GM10266 (cell line): ENCODE measurements at regions not wholly inside any gene's neighbourhood (a gene's known extent, or its start where the extent isn't known, plus 50 kb on each side); places are given as distances from the start of the nearest gene placed in this dataset.

ENCODE experiments used
- DNase-seq: peaks from one replicate; pipeline ENCODE4 v3.0.0; 2012; ENCODE audit errors: extremely low spot score
- CTCF ChIP-seq: IDR thresholded peaks from 2 replicates; pipeline ENCODE4 v1.5.1; 2012; ENCODE audit warnings: mild to moderate bottlenecking, low read depth; ENCODE audit not compliant: control insufficient read depth, insufficient read depth; ENCODE audit errors: missing control alignments

GRCh38 chr20:60894091-60894490, 358.0 kb upstream of the CDH4 start:
- no peak for TF ChIP-seq CTCF
- no peak for DNase-seq

- no peak for DNase-seq
- TF ChIP-seq CTCF: no peak
Measured at GRCh38 chr20:60895363-60896079, 356.5 kb upstream of the CDH4 start.

GRCh38 chr20:60897976-60898375, 354.1 kb upstream of the CDH4 start:
- DNase-seq: no peak
- no peak for TF ChIP-seq CTCF

GRCh38 chr20:60899320-60899719, 352.7 kb upstream of the CDH4 start:
- no peak for TF ChIP-seq CTCF
- no peak for DNase-seq

GRCh38 chr20:60900618-60901017, 351.4 kb upstream of the CDH4 start:
- TF ChIP-seq CTCF: no peak
- no peak for DNase-seq

GRCh38 chr20:60901831-60902230, 350.2 kb upstream of the CDH4 start:
- DNase-seq: no peak
- no peak for TF ChIP-seq CTCF

GRCh38 chr20:60903325-60903971, 348.6 kb upstream of the CDH4 start:
- no peak for DNase-seq
- no peak for TF ChIP-seq CTCF
